GM23338 (cell line): ENCODE measurements at regions not wholly inside any gene's neighbourhood (a gene's known extent, or its start where the extent isn't known, plus 50 kb on each side); places are given as distances from the start of the nearest gene placed in this dataset.

Experiments
- ATAC-seq: fragments of 200-7000 bp; cut with Tn5 transposase; 3 replicates; pipeline ENCODE4 v1.9.1; 2020
- DNase-seq: peaks from one replicate; pipeline ENCODE4 v3.0.0-alpha.2; 2015; ENCODE audit warnings: low spot score
- H2AFZ ChIP-seq: fragments of 200-600 bp; sonication (generic); 2 replicates; pipeline ENCODE4 v1.8.0; 2016; ENCODE audit warnings: antibody characterized with exemption, mild to moderate bottlenecking, moderate library complexity
- H3F3A ChIP-seq: fragments of 200-600 bp; sonication (generic); replicated peaks from 2 replicates; pipeline ENCODE4 v1.8.0; 2017; ENCODE audit warnings: antibody characterized with exemption, mixed run types, low read depth
- H3K27ac ChIP-seq: fragments of 200-600 bp; sonication (generic); 2 replicates; pipeline ENCODE4 v1.6.1; 2016; ENCODE audit warnings: low read depth
- H3K27me3 ChIP-seq: fragments of 200-600 bp; sonication (generic); 2 replicates; pipeline ENCODE4 v1.8.0; 2016; ENCODE audit warnings: mild to moderate bottlenecking, mixed run types, moderate library complexity; ENCODE audit not compliant: insufficient read depth
- H3K36me3 ChIP-seq: fragments of 200-600 bp; sonication (generic); 2 replicates; pipeline ENCODE4 v1.8.0; 2016; ENCODE audit warnings: mild to moderate bottlenecking; ENCODE audit not compliant: insufficient read depth
- H3K4me1 ChIP-seq: fragments of 200-600 bp; sonication (generic); 2 replicates; pipeline ENCODE4 v1.8.0; 2016; ENCODE audit warnings: mild to moderate bottlenecking, moderate library complexity; ENCODE audit not compliant: insufficient read depth
- H3K4me2 ChIP-seq: fragments of 200-600 bp; sonication (generic); 2 replicates; pipeline ENCODE4 v1.7.1; 2017; ENCODE audit warnings: mixed run types
- H3K4me3 ChIP-seq: fragments of 200-600 bp; sonication (generic); 2 replicates; pipeline ENCODE4 v1.6.1; 2016; ENCODE audit warnings: mixed run types
- H3K79me2 ChIP-seq: fragments of 200-600 bp; sonication (generic); replicated peaks from 2 replicates; pipeline ENCODE4 v1.8.0; 2017; ENCODE audit warnings: mild to moderate bottlenecking; ENCODE audit not compliant: insufficient read depth
- H3K9me2 ChIP-seq: fragments of 200-600 bp; sonication (generic); 2 replicates; pipeline ENCODE4 v1.8.0; 2017; ENCODE audit not compliant: insufficient read depth
- H4K20me1 ChIP-seq: fragments of 200-600 bp; sonication (generic); replicated peaks from 2 replicates; pipeline ENCODE4 v1.8.0; 2017; ENCODE audit warnings: mild to moderate bottlenecking; ENCODE audit not compliant: insufficient read depth
- H3K27ac Mint-ChIP-seq: 2 replicates; pipeline ENCODE4 v1.8.0; 2020; ENCODE audit warnings: inconsistent platforms, mild to moderate bottlenecking, moderate library complexity, mixed read lengths
- H3K27me3 Mint-ChIP-seq: 3 replicates; pipeline ENCODE4 v1.8.0; 2022; ENCODE audit warnings: low read depth, mild to moderate bottlenecking, moderate library complexity, mixed read lengths, inconsistent platforms; ENCODE audit not compliant: insufficient read depth, poor library complexity
- H3K36me3 Mint-ChIP-seq: 3 replicates; pipeline ENCODE4 v1.8.0; 2021; ENCODE audit warnings: low read depth, mild to moderate bottlenecking, inconsistent platforms, moderate library complexity, mixed read lengths
- H3K4me1 Mint-ChIP-seq: 3 replicates; pipeline ENCODE4 v1.8.0; 2020; ENCODE audit warnings: mild to moderate bottlenecking, inconsistent platforms, mixed read lengths
- H3K4me3 Mint-ChIP-seq: 3 replicates; pipeline ENCODE4 v1.8.0; 2021; ENCODE audit warnings: moderate library complexity, mild to moderate bottlenecking, inconsistent platforms, mixed read lengths
- H3K9me3 Mint-ChIP-seq: 3 replicates; pipeline ENCODE4 v1.8.0; 2020; ENCODE audit warnings: moderate library complexity, mild to moderate bottlenecking, inconsistent platforms, mixed read lengths
- CREB1 ChIP-seq: fragments of 250-450 bp; sonication (Bioruptor Pico); IDR thresholded peaks from 2 replicates; pipeline ENCODE4 v1.5.0; 2020; ENCODE audit warnings: low read depth, mild to moderate bottlenecking, moderate library complexity
- CTCF ChIP-seq, 2 experiments: fragments of 200-600 bp in 1 of 2; sonication (generic) in 1 of 2; conservative IDR thresholded peaks; 2 replicates each; pipeline versions ENCODE4 v1.5.1 to v1.6.1; 2016 to 2017; ENCODE audit warnings: antibody characterized with exemption in 2 of 2, low read depth in 2 of 2, mild to moderate bottlenecking in 2 of 2, moderate library complexity in 1 of 2
- ETS1 ChIP-seq: IDR thresholded peaks from 2 replicates; pipeline ENCODE4 v1.6.1; 2016; ENCODE audit warnings: antibody characterized with exemption
- EZH2 ChIP-seq: fragments of 200-600 bp; sonication (generic); IDR thresholded peaks from one replicate; pipeline ENCODE4 v1.8.0; 2017; ENCODE audit warnings: antibody characterized with exemption, mild to moderate bottlenecking, low read depth; ENCODE audit not compliant: unreplicated experiment
- EZH2phosphoT487 ChIP-seq: fragments of 200-600 bp; sonication (generic); IDR thresholded peaks from one replicate; pipeline ENCODE4 v1.8.1; 2018; ENCODE audit warnings: antibody characterized with exemption; ENCODE audit not compliant: unreplicated experiment
- JUNB ChIP-seq: IDR thresholded peaks from one replicate; pipeline ENCODE4 v1.6.1; 2016; ENCODE audit warnings: antibody characterized with exemption; ENCODE audit not compliant: unreplicated experiment
- NANOG ChIP-seq: IDR thresholded peaks from 2 replicates; pipeline ENCODE4 v1.6.1; 2016; ENCODE audit warnings: antibody characterized with exemption, borderline replicate concordance
- POLR2AphosphoS5 ChIP-seq: IDR thresholded peaks from 2 replicates; pipeline ENCODE4 v1.6.1; 2016; ENCODE audit warnings: antibody characterized with exemption, low read depth
- REST ChIP-seq: IDR thresholded peaks from one replicate; pipeline ENCODE4 v1.6.1; 2018; ENCODE audit warnings: antibody characterized with exemption; ENCODE audit not compliant: unreplicated experiment
- STAT1 ChIP-seq: IDR thresholded peaks from one replicate; pipeline ENCODE4 v1.6.1; 2016; ENCODE audit warnings: antibody characterized with exemption; ENCODE audit not compliant: unreplicated experiment
- ZNF114 ChIP-seq: fragments of 250-450 bp; sonication (Bioruptor Pico); IDR thresholded peaks from 2 replicates; pipeline ENCODE4 v1.5.0; 2020; ENCODE audit warnings: mild to moderate bottlenecking, moderate library complexity
- ZNF331 ChIP-seq: fragments of 250-450 bp; sonication (Bioruptor Pico); IDR thresholded peaks from 2 replicates; pipeline ENCODE4 v1.5.0; 2020; ENCODE audit warnings: low read depth, mild to moderate bottlenecking, moderate library complexity
- ZNF462 ChIP-seq: fragments of 250-450 bp; sonication (Bioruptor Pico); IDR thresholded peaks from 2 replicates; pipeline ENCODE4 v1.5.0; 2020; ENCODE audit warnings: mild to moderate bottlenecking, moderate library complexity

- Mint-ChIP-seq H3K36me3 (peaks cover 7% of the 10 kb centered on the region; the same call in 2 of the 3 replicates), H3K9me3 (peaks cover 19% of the 10 kb centered on the region), H3K27me3 (no peaks in the 10 kb centered on the region), H3K4me1 (peaks cover 2% of the 10 kb centered on the region; the same call in 1 of the 3 replicates), H3K27ac (no peak overlapping the region), H3K4me3 (no peak overlapping the region)
- DNase-seq, result no peak
- Histone ChIP-seq H4K20me1 (no peaks in the 10 kb centered on the region), H3K36me3 (no peaks in the 10 kb centered on the region), H3K4me2 (no peak overlapping the region), H3K79me2 (no peaks in the 10 kb centered on the region), H3K4me3 (no peak overlapping the region), H3K27me3 (no peaks in the 10 kb centered on the region), H3K4me1 (no peaks in the 10 kb centered on the region), H3F3A (no peaks in the 10 kb centered on the region), H3K9me2 (peaks cover 3% of the 10 kb centered on the region; the same call in 1 of the 2 replicates), H2AFZ (no peak overlapping the region), H3K27ac (no peak overlapping the region)
- no peak for ATAC-seq
- TF ChIP-seq JUNB, result no peak
- no peak for TF ChIP-seq CREB1
- no peak for TF ChIP-seq EZH2phosphoT487
- no peak for TF ChIP-seq REST
- TF ChIP-seq STAT1, result no peak
- no peak for TF ChIP-seq NANOG
- no peak for TF ChIP-seq POLR2AphosphoS5
- TF ChIP-seq CTCF (conservative IDR thresholded peaks at IDR 0.05; ENCODE audit: low read depth in 2 of 2), result no peak
- no peak for TF ChIP-seq ZNF114 (CRISPR knock-in tag)
- no peak for TF ChIP-seq ETS1
- no peak for TF ChIP-seq EZH2
- TF ChIP-seq ZNF331 (CRISPR knock-in tag), result no peak
- TF ChIP-seq ZNF462, result no peak
These were observed 215.0 kb downstream of the MAD2L1 start for GRCh38 chr4:119851649-119852048.
